CMK (cell line): ENCODE measurements at regions not wholly inside any gene's neighbourhood (a gene's known extent, or its start where the extent isn't known, plus 50 kb on each side); places are given as distances from the start of the nearest gene placed in this dataset.
A peak's percentile ranks its signal among the peaks of the same experiment; 100 is the strongest.

Source experiments
- DNase-seq: peaks from one replicate; pipeline ENCODE4 v3.0.0-alpha.2; 2010; ENCODE audit warnings: low read depth

DNA sequence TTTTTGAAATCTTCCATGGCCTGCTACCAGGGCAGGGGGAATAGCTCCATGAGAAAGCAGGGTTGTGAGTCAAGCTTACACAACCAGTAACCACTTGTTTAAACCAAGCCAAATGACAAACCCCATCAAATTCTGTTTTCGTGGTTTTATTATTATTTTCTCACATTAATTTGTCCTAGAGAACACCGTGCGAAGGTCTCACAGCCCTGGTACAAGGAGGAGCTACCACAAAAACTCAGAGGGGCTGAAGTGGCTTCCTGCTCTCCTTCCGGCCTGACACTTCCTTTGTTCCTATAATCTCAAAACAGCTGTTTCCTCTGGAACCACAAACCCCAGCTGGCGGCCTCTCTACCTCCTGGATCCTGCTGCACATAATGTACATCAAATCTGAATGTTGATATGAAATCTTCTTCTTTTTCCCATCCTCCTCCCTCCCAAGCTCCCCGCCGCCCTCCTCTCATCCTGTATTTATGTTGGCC, 375.9 kb downstream of the MCTP2 start:
- DNase-seq, result peak; percentile 81

DNA sequence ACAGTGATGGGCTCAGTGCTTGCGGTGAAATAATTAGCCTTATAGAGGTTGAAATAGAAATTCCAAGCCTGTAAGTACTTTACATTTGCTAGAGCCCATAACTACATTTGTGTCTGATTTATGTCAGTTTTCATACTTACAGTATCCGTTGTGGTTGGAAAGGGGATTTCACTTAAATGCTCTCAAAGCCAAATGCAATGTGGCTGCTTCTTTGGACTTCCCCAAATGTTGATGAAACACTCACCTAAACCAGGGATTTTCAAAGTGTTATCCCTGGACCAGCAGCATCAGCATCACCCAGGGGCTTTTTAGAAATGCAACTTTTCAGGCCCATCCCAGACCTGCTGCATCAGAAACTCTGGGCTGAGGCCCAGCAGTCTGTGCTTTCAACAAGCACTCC, 378.7 kb downstream of the MCTP2 start:
- no peak for DNase-seq

DNA sequence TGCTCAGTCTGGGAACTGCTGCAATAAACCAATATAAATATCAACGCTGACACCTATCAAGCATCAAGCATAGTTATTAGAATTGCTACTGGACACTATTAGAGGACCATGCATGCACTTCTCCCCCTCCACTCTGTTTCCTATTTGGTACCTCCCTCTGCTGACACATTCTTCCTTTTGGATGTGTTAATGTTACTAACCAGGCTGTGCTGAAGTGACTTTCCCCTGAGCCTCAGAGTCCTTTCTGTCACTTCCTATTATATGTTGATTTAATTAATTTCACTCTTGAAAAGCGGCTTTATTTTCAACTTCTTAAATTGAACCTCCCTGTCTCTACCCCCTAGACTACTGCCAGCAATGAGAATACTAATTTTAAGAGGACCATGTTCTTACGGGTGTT, 379.1 kb downstream of the MCTP2 start:
- no peak for DNase-seq

DNA sequence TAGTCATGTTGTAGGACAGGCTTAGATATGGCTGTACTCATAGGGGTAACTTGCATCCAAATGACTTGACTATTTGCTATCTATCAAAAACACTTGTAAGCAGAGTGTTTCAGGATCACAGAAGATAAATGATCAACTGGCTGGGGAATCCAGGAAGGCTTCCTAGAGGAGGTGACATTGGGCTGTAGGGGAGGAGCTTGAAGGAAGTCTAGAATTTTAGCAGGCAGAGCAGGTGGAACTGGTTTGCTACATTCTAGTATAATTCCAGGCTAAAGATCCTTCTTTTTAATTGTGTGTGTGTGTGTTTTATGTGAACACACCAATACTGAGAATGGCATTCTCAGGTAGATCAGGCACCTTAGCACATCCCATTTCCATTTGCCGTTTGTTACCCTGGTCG, 380.3 kb downstream of the MCTP2 start:
- DNase-seq, result no peak

DNA sequence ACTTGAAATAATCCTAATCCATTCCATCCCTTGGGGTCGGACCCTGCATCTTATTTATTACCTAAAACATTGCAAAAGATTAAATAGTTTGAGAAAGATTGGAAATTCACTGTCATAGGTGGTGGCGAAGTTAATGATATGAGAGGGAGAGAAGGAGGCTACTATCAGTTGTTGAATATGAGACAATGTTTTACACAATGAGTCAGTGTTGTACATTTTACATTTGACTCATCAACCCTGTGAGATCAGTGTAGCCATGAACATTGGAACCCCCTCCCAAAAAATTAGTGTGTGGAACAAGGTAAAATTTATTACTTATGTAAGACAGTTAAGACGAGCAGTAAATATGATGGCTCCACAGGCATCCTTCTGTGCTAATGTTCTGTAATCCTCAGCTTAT, 384.3 kb downstream of the MCTP2 start:
- no peak for DNase-seq

DNA sequence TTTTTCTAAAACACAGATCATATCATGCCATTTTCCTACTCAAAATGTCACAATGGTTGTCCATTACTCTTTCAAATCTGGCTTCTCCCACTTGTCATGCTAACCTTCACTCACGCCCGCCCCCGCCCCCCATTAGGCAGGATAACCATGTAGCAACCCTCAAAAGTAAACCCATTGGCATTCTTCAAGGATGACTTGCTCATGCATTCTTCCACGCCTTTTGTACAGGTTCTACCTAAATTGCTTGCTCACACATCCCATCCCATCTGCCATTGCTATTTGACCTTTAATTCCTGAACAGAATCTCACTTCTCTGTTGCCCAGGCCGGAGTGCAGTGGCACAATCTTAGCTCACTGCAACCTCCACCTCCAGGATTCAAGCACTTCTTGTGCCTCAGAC, 389.3 kb downstream of the MCTP2 start:
- DNase-seq, result no peak

DNA sequence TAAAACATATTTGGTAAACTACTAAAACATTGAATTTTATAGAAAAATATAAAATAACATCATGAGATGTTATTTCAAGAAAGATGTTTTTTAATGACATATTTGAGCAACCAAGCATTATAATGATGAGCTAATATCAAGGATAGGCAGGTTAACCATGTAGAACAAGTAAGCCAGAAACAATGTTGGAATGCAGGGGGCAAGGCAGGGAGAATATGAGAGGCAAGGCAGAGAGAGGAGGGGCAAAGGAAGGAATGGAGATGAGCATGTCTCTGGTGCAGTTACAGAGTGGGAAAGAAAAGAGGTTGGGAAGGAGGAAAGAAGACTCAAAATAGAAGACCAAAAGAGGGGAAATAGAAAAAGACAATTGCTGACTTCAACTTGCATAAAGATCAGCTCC, 390.4 kb downstream of the MCTP2 start:
- DNase-seq, result no peak

DNA sequence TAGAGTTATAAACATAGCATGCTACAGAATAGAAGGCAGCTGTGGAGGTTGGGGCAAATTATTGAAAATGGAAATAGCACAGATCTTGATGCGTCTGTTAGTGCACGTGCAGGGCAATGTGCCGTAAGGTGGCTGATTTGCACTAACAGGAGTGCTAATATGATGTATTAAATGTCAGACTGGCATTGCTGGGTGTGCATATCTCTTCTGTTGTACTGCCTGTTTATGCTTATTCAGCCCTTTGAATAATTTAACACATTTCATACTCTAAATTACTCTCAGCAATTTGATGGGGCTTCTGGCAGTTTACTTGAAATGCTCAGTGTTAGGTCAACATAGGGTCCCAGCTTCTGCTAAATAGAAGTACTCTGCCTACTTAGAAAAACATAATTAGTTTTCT, 395.6 kb downstream of the MCTP2 start:
- no peak for DNase-seq

DNA sequence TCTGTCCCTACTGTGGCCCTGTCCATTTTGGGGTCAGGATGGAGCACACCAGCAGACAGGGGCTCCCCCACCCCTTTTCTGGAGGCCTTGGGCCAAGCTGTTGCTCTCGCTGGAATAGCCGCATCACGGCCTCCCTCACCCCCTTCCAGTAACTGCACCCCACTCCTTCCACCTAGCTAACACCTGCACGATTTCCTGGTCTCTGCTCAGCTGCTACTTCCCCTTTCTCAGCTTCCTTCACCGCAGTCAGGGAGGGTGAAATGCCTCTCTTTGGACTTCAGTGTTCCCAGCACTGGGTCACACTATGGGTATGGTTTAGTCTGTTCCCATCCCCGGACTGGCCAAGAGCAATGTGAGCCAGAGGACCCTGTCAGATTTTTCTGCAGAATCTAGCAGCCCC, 400.2 kb downstream of the MCTP2 start:
- DNase-seq, result no peak

DNA sequence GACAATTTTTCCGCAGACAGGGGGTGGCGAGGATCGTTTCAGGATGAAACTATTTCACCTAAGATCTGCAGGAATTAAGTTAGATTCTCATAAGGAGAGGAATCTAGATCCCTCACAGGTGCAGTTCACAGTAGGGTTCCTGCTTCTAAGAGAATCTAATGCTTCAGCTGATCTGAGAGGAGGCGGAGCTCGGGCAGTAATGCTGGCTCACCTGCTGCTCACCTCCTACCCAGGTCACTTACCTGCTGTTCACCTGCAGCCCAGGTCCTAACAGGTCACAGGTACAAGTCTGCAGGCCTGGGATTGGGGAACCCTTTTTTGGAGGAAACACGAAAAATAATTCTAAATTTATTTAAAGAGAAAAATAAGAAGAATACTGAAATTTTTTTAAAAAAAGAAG, 406.8 kb downstream of the MCTP2 start:
- no peak for DNase-seq

DNA sequence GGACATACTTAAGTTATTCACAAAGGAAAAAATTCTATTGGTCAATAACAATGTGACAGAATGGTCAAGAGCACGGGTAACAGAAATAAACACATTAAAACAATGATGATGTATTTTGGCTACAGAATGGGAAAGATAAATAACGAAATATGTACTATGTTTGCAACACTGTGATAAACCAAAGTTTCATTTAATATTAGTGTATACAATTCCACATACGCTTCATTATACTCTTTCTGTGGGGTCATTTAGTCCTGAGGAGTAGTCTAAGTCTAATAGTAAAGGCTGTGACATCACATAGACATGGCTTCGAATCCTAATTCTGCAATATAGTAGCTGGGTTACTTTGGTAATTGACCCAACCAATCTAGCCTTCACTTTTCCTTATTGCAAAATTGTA, 408.3 kb downstream of the MCTP2 start:
- no peak for DNase-seq

DNA sequence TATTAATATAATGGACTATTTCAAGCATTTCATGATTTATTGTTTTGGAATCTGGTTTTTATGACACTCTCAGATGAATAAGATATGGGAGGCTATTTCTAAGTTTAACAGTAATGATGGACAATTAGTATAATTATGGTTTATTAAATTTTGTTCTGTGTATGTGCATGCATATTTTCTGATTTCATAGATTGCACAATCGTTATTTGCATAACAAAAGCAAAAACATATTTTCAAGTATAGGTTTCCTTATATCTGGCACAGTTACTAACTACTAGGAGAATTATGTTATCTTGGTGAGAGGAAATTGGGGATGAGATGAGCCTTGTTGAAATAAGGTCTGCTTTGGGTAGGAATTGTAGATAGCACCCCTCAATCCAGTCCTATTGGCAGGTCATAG, 413.1 kb downstream of the MCTP2 start:
- no peak for DNase-seq

DNA sequence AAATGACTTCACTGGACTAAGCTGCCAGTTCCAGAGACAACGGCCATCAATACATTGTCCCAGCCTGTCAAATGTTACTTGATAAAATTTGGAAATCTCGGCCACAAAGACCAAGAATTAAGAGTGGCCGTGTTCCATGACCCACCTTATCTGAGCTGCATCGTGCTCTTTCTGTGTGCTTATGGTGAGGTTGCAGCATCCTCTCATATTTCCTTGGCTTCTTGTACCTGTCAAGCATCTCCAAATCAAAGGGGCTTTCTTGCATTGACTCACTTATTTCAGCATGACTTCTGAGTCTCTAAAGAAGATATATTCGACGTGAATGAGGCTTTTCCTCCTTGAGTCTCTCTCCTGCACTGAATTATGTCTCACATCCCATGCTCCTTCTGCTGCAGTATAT, 421.7 kb downstream of the MCTP2 start:
- no peak for DNase-seq

DNA sequence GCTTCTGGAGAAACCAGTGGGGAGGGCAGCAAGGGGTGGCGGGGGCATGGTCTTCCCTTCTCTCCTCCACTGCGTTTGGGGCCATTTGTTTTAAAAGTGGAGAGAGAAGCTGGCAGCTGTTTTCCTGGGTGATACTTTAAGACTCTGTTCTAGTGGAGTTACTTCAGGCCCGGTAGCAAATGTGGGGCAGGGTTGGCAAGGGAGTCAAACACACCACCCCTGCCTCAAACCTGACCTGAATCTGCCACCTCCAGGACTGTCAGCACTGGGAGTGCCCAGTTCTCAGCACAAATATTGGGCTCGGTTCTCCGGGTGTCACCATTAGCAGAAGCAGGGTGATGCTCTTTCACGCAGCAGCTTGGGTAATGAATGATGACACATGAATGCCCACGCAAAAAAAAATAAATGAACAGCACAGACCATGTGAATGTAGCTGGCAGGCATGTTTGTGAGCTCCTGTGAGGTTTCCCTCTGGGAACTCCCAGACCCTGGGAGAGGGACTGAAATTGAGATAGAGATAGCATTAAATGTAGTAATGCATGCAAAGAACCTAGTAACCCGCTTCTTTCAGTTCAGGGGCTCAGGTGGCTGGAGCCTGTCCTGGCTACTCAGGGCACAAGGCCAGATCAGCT, 424.0 kb downstream of the MCTP2 start:
- no peak for DNase-seq

DNA sequence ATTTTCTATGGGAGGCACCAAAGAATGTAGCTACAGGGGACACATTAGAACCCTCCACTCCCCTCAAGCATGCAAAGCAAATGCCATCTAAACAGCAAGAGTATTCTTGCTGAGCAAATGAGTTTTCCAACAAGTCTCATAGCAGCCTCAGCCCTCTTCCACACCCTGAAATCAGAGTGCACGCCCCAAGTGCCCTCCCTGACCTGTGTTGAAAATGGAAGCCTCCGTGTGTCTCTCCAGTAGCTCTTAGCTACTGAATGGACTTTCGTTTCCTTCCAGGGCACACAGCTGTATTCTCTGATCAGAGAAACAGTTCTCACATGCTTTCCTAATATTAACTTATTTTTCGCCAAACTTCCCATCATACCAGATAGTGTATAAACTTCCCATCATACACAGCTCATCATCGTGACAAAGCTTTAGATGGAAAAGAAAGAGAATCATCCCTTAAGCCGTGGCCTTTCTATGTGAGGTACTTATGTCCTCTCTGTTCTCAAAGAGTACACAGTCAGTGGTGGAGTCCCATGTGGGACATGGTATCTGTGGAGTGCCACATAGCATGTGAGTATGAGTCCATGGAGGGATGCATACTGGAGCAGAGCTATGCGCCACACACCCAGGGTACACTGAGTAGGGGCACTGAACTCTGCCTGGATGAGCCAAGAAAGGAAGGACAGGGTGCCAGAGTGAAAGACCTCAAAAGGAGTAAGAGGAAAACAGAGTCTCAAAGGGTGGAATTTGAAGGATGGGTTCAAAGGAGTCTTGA, 434.5 kb downstream of the MCTP2 start:
- no peak for DNase-seq

DNA sequence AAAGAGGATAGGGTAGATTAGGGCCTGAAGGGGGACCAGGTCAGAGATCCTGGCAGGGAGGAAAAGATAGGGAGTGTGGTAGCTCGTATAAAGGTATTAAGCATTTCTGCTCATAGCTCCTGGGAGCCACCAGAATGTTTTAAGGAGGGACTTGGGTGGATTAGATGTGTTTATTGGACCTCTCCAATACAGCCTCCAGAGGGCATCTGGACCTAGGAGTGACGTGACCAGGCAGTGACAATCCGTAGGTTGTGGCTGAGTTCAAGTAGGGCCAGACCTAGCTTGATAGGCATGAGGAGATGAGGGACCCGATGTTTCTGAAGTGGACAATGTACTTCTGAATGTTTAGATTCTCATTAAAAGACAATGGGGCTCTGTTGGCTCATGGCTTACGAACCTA, 435.2 kb downstream of the MCTP2 start:
- DNase-seq, result no peak

DNA sequence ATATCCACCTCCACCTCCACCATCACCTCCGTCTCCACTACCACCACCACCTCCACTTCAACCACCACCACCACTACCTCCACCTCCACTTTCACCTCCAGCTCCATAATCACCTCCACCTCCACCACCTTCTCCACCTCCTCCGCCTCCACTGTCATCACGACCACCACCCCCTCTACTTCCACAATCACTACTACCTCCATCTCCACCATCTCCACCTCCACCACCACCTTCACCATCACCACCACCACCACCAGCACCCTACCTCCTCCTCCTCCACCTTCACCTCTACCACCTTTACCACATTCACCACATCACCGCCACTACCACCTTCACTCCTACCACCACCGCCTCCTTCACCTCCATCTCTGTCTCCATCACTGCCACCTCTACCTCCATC, 435.7 kb downstream of the MCTP2 start:
- DNase-seq, result no peak

DNA sequence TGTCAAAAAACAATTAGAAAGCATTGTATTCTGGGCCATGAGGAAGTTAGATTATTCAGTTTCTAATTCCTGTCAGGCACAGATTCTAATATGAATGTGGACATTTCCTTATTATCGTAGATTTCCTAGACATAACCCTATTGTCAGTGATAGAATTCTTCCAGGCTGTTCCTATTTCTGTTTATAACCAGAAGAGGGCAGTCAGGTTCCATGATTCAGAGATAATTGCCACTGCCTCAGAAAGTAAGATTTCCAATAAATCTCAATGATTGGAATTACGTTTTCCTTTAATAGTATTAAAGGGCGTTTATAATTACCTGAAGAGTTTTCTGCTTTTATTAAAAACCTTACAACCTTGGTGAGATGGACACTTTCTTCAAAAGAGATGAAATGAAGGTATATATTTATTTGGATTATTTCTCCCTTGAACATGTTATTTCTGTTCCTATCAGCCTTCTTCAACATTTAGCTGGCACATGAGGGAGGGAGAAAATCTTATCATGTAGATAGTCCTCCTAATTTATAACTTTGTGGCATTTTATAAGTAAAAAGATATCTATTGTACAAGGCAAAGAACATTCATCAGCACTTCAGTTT, 439.2 kb downstream of the MCTP2 start:
- DNase-seq, result no peak

DNA sequence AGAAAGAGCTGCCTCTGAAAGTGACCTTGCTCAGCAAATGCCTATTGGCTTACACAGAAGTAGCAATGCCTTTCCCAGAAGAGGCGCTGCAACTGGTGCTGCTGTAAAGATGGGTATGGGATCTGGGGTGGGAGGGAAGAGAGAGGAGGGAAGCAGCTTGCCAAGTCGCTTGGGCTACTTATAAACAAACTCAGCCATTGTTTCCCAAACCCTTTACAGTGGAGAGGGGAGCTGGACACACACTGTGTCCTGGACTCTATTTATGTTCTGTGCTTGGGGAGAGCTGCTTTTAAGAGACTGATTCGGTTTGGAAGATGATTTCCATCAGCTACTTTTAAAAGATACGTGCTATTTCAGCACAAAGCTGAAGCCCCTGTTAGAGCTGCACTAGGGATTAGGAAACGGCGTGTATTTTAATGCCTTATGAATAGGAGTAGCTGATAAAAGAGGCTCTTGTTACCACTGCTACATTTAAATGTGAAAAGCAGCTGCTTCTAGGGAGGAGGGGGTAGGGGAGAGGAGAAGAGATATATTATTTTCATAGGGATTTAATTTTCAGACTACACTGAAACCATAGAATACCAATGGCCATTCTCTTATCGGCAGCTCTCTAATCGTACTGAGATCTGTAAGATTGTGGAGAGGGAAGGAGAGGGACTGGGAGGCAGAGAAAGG, 440.6 kb downstream of the MCTP2 start:
- DNase-seq, result no peak

DNA sequence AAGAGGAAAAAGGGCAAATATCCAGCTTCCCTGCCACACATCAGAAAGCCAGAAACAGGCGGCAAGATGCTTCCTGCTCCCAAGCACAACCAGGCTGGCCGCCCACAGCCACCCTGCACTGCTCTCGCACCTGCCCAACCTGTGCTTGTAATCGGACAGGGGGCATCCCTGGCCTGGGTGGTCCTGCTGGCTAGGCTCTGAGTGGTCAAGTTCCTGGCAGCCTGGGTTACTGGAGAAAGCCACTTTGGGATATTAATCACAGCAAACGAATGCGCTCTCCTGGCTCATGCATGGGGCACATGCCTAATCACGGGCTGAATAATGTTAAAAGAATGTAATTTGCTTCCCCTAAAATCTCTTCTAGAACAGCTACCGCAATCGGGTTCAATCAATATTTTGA, 442.4 kb downstream of the MCTP2 start:
- no peak for DNase-seq

DNA sequence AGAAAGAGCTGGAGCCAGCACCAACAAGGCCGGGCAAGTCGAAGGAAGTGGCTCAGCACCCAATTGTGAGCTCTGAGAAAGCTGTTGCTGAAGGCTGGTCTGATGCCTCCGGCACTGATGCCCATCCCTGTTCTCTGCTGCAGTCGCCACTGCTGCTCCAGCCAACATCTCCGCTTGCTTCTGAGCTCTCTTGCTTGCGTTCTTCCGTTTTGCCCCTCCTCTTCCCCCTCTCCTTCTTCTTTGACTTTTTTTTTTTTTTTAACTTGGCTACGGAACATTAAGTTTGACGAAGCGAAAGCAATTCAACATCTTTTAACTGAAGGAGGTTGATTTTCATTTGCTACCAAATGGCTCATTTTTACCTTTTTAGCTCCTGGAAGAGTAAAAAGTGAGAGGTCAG, 442.9 kb downstream of the MCTP2 start:
- no peak for DNase-seq

DNA sequence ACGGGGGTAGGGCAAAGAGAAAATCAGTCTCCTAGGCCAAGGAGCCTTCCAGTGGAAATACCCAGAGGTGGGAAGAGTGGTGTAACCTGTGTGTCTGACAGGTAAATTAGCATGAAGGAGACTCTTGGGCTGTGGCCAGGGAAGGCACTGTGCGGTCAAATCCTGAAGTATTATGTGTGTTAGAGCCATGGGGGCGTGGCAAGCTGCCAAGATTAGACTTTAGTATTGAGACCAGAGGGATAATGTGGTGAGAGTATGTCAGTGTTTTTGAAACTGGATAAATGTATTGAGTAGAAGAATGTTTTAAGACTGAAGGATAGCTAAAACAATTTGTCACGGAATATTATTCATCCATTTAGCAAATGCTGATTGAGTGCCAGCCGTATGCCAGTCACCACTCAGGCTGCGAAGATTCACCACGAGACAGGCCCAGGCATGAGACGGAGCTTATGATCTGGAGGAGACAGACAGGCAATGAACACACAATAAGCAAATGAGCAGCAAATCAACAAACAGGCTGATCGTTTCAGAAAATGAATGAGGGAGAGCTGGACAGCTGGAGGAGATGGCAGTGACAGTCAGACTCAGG, 445.9 kb downstream of the MCTP2 start:
- no peak for DNase-seq

DNA sequence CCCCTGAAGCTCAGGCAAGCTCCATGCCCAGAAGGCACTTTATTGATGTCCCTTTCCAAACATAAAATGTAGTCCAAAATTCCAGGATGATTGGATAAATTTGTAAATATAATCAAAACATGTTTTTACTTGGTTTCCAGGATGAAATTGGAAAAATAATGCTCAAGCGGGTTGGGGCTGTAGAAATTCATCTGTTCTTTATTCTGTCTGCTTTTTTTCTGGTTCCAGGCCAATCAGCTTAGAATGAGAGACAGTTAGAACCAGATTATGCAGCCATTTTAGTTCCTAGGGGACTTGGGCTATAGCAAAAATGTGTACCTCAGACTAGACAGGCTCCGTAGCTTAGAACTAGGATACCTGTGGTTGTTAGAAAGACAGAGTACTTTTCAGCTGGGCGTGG, 450.8 kb downstream of the MCTP2 start:
- no peak for DNase-seq
